ENCODE measurements at regions not wholly inside any gene's neighbourhood (a gene's known extent, or its start where the extent isn't known, plus 50 kb on each side); places are given as distances from the start of the nearest gene placed in this dataset.

GRCh38 chr15:95106801-95107200 is 875.4 kb downstream of the MCTP2 start:
- TF ChIP-seq POLR2AphosphoS5 (IDR thresholded peaks at IDR 0.05; ENCODE audit: low read depth, low read length) (no peak), TAF1 (IDR thresholded peaks at IDR 0.05; ENCODE audit: borderline replicate concordance, insufficient read depth, low read length) (no peak), REST (IDR thresholded peaks at IDR 0.05; ENCODE audit: insufficient read depth in 1 of 2, low read depth in 2 of 2, low read length in 2 of 2) (no peak), SIN3A (IDR thresholded peaks at IDR 0.05; ENCODE audit: borderline replicate concordance, insufficient read depth, low read length) (no peak)

All from PFSK-1 (cell line).